GM12878 (cell line): ENCODE measurements at regions not wholly inside any gene's neighbourhood (a gene's known extent, or its start where the extent isn't known, plus 50 kb on each side); places are given as distances from the start of the nearest gene placed in this dataset.

Experiments used
- EZH2 ChIP-seq: IDR thresholded peaks from 2 replicates; pipeline ENCODE4 v1.6.1; 2012; ENCODE audit warnings: low read depth, mild to moderate bottlenecking, control low read depth, inconsistent platforms, low read length, borderline replicate concordance; ENCODE audit not compliant: control insufficient read depth
- RBBP5 ChIP-seq: fragments of 200-600 bp; sonication (generic); conservative IDR thresholded peaks from 2 replicates; pipeline ENCODE4 v1.6.1; 2016
- TF ChIP-seq, protein P1 (sequence below): IDR thresholded peaks from 2 replicates; pipeline ENCODE4 v1.6.1; 2011; ENCODE audit warnings: low read depth, low read length, improper control_type of control experiment, borderline replicate concordance

- TF ChIP-seq, protein P1, sequence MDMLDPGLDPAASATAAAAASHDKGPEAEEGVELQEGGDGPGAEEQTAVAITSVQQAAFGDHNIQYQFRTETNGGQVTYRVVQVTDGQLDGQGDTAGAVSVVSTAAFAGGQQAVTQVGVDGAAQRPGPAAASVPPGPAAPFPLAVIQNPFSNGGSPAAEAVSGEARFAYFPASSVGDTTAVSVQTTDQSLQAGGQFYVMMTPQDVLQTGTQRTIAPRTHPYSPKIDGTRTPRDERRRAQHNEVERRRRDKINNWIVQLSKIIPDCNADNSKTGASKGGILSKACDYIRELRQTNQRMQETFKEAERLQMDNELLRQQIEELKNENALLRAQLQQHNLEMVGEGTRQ = no peak
- no peak for TF ChIP-seq EZH2
- no peak for TF ChIP-seq RBBP5
Observed at GRCh38 chr3:135581806-135582205, 383.7 kb upstream of the PPP2R3A start.
